GM19328 (cell line): ENCODE measurements at regions not wholly inside any gene's neighbourhood (a gene's known extent, or its start where the extent isn't known, plus 50 kb on each side); places are given as distances from the start of the nearest gene placed in this dataset.
A peak's percentile ranks its signal among the peaks of the same experiment; 100 is the strongest.
"Not testable (repeated sequence)": the region's sequence is repeated elsewhere in the genome, so short reads cannot be mapped to it uniquely, and the experiment has no call there.

Experiments used
- ATAC-seq: cut with Tn5 transposase; IDR thresholded peaks from one replicate; pipeline ENCODE4 v1.9.1; 2021; ENCODE audit warnings: mild to moderate bottlenecking, moderate library complexity; ENCODE audit not compliant: unreplicated experiment

GRCh38 chr11:42412590-42412989 is 899.2 kb upstream of the API5 start:
- no peak for ATAC-seq

GRCh38 chr11:42417691-42418090 is 894.1 kb upstream of the API5 start:
- ATAC-seq: no peak

- no peak for ATAC-seq
Measured at GRCh38 chr11:42422090-42422489, 889.7 kb upstream of the API5 start.

GRCh38 chr11:42434911-42435310 is 876.9 kb upstream of the API5 start:
- not testable (repeated sequence) for ATAC-seq

- ATAC-seq: no peak
Measured at GRCh38 chr11:42444406-42444805, 867.4 kb upstream of the API5 start.

- ATAC-seq: no peak
Measured at GRCh38 chr11:42462558-42463310, 849.1 kb upstream of the API5 start.

- ATAC-seq: no peak
Measured at GRCh38 chr11:42465623-42466022, 846.2 kb upstream of the API5 start.

- no peak for ATAC-seq
Measured at GRCh38 chr11:42473106-42473505, 838.7 kb upstream of the API5 start.

- ATAC-seq: no peak
Measured at GRCh38 chr11:42482822-42483221, 829.0 kb upstream of the API5 start.

GRCh38 chr11:42490506-42490905 is 821.3 kb upstream of the API5 start:
- no peak for ATAC-seq

- no peak for ATAC-seq
Measured at GRCh38 chr11:42494459-42494858, 817.3 kb upstream of the API5 start.

GRCh38 chr11:42498971-42499370 is 812.8 kb upstream of the API5 start:
- ATAC-seq: no peak

- no peak for ATAC-seq
Measured at GRCh38 chr11:42502151-42502550, 809.6 kb upstream of the API5 start.

- ATAC-seq: no peak
Measured at GRCh38 chr11:42521994-42522393, 789.8 kb upstream of the API5 start.

GRCh38 chr11:42524534-42525227 is 787.1 kb upstream of the API5 start:
- ATAC-seq: peak; percentile 84

- ATAC-seq: no peak
Measured at GRCh38 chr11:42526426-42526825, 785.4 kb upstream of the API5 start.

GRCh38 chr11:42528471-42528870 is 783.3 kb upstream of the API5 start:
- no peak for ATAC-seq

GRCh38 chr11:42528911-42529310 is 782.9 kb upstream of the API5 start:
- no peak for ATAC-seq

- ATAC-seq: no peak
Measured at GRCh38 chr11:42536611-42537360, 775.0 kb upstream of the API5 start.

GRCh38 chr11:42542336-42542735 is 769.5 kb upstream of the API5 start:
- ATAC-seq: no peak

GRCh38 chr11:42543844-42544419 is 767.9 kb upstream of the API5 start:
- no peak for ATAC-seq
